Memory B cell (primary cell): ENCODE measurements at regions not wholly inside any gene's neighbourhood (a gene's known extent, or its start where the extent isn't known, plus 50 kb on each side); places are given as distances from the start of the nearest gene placed in this dataset.

Source experiments
- ATAC-seq: fragments of 150-1000 bp; cut with Tn5 transposase; 2 replicates; pipeline ENCODE4 v1.10.0; 2021; ENCODE audit warnings: low read depth, mild to moderate bottlenecking, moderate library complexity
- DNase-seq, 2 donors: peaks; one replicate each; pipeline ENCODE4 v3.0.0; 2022; ENCODE audit warnings: low spot score in 2 of 2
- H3K27ac Mint-ChIP-seq: one replicate; pipeline ENCODE4 v1.8.0; 2022; ENCODE audit warnings: mild to moderate bottlenecking, moderate library complexity, mixed read lengths
- H3K27me3 Mint-ChIP-seq: one replicate; pipeline ENCODE4 v1.8.0; 2022; ENCODE audit warnings: mixed read lengths
- H3K36me3 Mint-ChIP-seq: one replicate; pipeline ENCODE4 v1.8.0; 2022; ENCODE audit warnings: mild to moderate bottlenecking, mixed read lengths
- H3K4me1 Mint-ChIP-seq: one replicate; pipeline ENCODE4 v1.8.0; 2022; ENCODE audit warnings: mixed read lengths
- H3K4me3 Mint-ChIP-seq: one replicate; pipeline ENCODE4 v1.8.0; 2022; ENCODE audit warnings: mild to moderate bottlenecking, moderate library complexity, mixed read lengths
- H3K9me3 Mint-ChIP-seq: one replicate; pipeline ENCODE4 v1.8.0; 2022; ENCODE audit warnings: mixed read lengths

DNA sequence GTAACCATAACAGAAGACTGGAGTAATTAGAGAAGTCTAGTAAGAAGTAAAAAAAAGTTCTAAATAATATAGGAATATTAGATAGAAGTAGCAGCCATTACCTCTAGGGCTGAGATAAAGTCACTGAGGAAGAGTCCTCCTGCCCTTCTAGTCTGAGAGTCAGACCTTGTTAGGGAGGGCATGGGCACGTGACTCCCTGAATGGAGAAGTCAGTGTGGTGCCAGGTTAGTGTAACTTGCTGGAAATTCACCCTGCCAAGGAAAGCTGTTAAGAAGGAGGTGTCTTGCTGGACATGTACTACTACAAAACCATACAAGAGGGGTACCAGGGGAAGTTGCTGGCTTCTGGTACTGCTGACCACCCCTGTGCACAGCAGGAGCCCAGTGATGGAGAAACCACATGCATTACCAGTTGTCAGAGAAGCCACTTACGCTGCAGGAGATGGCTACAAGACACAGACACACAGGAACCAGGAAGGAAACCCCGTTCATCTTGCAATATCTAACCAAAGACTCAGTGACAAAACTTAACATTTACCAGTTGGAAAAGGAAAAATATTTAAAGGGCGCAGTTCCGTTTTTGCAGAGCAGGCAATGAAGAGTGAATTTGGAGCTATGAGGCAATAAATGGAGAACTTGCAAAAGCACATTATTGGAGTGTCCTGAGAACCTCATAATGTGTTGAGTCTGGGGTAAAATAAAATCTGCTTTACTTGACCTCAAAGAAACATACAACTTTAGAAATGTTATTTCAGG lies 77.2 kb upstream of the TLK1 start:
- Mint-ChIP-seq H3K36me3 (no peaks in the 10 kb centered on the region), H3K9me3 (no peaks in the 10 kb centered on the region), H3K27ac (peak overlapping the region; percentile 5), H3K27me3 (no peaks in the 10 kb centered on the region), H3K4me1 (peaks cover 12% of the 10 kb centered on the region), H3K4me3 (no peak overlapping the region)
- no peak for ATAC-seq
- DNase-seq = no peak

DNA sequence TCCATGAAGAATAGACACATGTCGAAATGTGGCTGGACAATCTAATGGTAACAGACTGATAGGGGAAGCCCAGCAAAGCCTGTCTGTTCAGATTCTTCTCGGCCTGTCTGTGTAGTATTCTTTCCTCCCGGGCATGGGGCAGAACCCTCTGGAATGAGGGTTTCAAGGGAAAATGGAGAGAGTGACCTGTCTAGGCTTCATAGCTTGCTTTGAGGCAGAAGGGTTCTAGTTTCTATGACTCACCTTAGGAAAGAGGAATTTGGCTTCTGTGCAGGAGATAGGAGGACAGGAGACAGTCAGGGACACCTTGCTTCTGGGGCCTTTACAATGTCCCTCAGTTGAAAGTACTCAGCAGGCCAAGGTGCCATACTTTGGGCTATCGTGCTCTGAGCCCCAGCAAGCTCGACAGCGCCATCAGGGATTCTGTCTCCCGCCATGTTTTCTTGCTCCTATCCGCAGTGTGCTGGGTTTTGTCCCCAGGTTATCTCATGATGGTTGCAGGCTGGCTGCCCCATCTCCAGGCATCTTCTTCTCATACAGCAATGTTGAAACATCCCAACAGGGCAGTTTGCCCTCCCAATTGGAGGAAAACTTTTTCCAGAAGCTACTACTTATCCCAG lies 74.7 kb upstream of the TLK1 start:
- Mint-ChIP-seq H3K9me3 (no peaks in the 10 kb centered on the region), H3K4me3 (no peak overlapping the region), H3K27me3 (no peaks in the 10 kb centered on the region), H3K27ac (no peak overlapping the region), H3K36me3 (no peaks in the 10 kb centered on the region), H3K4me1 (peaks cover 12% of the 10 kb centered on the region)
- no peak for ATAC-seq
- no peak for DNase-seq

DNA sequence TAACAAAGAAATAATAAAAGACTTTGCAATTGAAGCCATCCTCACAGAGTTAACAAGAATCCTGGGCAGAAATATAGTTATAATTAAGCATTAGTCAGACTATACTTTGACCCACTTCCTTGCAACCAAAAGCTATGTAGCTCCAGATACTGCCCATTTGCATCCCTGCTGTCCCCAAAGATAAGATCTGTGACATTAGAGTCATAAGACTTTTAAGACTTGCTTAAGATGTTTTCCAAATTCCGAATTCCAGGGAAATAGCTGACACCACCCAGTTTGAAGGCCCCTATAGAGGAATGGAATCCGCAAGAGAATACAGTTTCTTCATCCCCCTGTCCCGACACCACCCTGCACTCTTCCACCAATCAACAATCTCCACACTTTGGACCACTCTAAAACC lies 69.5 kb upstream of the TLK1 start:
- no peaks in the 10 kb centered on the region for H3K36me3 Mint-ChIP-seq
- ATAC-seq = no peak

DNA sequence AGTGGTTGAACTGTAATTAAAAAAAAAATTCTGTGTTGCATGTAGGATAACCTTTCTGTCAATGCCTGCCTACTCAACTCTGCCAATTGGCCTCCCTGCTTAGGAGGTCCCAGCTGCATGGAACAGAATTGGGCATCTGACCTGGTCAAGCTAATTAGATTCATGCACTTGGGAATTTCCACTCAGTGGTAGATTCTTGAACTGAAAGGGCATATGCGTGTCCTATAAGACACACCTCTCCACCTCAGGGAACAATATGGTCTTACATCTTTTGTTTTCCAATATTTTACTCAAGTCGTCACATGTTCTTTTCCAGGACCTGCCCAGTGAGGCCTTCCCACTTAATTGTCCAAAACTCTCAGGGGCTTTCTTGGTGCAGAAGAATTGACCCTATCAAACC lies 68.1 kb upstream of the TLK1 start:
- no peaks in the 10 kb centered on the region for H3K27me3 Mint-ChIP-seq
- H3K36me3 Mint-ChIP-seq = no peaks in the 10 kb centered on the region
- DNase-seq (no peak), ATAC-seq (no peak)
- H3K4me1 Mint-ChIP-seq = peaks cover 3% of the 10 kb centered on the region
- H3K27ac Mint-ChIP-seq = no peak overlapping the region
- no peaks in the 10 kb centered on the region for H3K9me3 Mint-ChIP-seq
- H3K4me3 Mint-ChIP-seq = no peak overlapping the region

More for the DNA sequence above, 69.5 kb upstream of the TLK1 start:
- no peak overlapping the region for H3K4me3 Mint-ChIP-seq
- H3K4me1 Mint-ChIP-seq = peaks cover 2% of the 10 kb centered on the region
- no peaks in the 10 kb centered on the region for H3K27me3 Mint-ChIP-seq
- DNase-seq = no peak
- H3K27ac Mint-ChIP-seq = no peak overlapping the region
- no peaks in the 10 kb centered on the region for H3K9me3 Mint-ChIP-seq

DNA sequence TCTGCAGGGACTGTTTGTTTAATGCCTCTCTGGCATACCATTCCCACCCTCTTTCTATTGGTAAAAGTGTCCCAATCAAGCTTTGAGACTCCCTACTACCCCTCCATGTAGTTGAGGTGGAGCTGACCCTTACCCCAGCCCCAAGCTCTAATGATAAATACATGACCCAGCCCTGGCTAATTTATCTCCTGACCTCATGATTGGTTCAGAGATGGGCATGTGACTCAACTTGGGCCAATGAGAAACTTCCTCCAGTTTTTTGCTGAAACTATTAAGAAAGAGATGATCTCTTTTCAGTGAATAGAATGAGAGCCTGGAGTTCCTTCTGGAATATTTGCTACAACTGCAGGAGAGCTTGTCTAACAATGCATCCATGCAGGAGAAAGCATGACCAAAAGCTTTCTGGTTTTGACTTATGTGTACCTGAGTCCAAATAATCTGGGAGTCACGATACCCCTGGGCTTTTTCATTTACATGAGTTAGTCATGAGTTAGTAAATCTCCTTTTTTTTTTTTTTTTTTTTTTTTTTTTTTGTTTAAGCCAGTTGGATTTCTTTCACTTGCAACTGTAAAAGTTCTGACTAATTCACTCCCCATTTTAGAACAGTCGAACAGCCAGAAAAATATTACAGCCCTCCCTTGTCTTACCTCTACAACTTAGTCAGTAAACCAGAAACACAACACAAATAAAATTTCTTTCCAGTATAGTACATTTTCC lies 66.5 kb upstream of the TLK1 start:
- DNase-seq (no peak), ATAC-seq (no peak)
- Mint-ChIP-seq H3K9me3 (no peaks in the 10 kb centered on the region), H3K36me3 (no peaks in the 10 kb centered on the region), H3K4me1 (peaks cover 3% of the 10 kb centered on the region), H3K27me3 (no peaks in the 10 kb centered on the region), H3K27ac (no peak overlapping the region), H3K4me3 (no peak overlapping the region)

DNA sequence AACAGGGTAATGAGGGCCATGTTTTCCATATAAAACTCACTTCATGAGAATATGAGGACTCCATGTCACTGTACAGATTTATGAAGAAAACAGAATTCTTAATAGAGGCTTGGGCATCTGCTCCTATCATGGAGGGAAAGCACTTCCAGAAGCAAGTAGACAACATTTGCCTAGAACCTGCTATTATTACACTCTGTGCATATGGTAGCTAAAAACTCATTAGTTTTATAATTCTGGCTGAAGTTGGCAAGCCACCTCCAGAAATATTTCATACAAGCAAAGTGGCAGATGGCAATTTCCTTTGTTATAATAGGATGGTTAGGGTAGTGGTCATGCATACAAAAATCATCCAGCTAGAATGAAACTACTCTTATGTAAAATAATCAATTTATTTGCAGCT lies 65.8 kb upstream of the TLK1 start:
- ATAC-seq (no peak), DNase-seq (no peak)
- H3K36me3 Mint-ChIP-seq = no peaks in the 10 kb centered on the region
- no peaks in the 10 kb centered on the region for H3K27me3 Mint-ChIP-seq
- no peaks in the 10 kb centered on the region for H3K9me3 Mint-ChIP-seq
- H3K4me3 Mint-ChIP-seq = no peak overlapping the region
- H3K4me1 Mint-ChIP-seq = peaks cover 3% of the 10 kb centered on the region
- H3K27ac Mint-ChIP-seq = no peak overlapping the region

DNA sequence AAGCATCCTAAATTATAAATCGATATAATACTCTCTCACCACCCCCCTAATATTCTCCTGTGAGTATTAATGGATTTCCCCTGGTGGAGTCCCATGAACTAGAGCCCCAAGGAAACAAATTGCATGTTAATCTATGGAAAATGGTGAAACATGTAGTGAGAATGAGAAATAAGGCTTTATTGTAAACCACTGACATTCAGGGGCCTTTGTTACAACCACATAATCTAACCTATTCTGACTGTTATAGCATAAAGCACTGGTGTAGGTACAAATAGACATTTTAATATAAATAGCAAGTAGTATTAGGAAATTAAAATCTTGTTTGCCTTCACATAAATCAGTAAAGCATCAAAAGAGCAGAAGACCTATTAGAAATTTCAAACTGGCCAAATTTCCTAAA lies 65.3 kb upstream of the TLK1 start:
- no peak for ATAC-seq
- Mint-ChIP-seq H3K27ac (no peak overlapping the region), H3K36me3 (no peaks in the 10 kb centered on the region), H3K9me3 (no peaks in the 10 kb centered on the region), H3K4me1 (peaks cover 3% of the 10 kb centered on the region), H3K27me3 (no peaks in the 10 kb centered on the region), H3K4me3 (no peak overlapping the region)
- DNase-seq = no peak

DNA sequence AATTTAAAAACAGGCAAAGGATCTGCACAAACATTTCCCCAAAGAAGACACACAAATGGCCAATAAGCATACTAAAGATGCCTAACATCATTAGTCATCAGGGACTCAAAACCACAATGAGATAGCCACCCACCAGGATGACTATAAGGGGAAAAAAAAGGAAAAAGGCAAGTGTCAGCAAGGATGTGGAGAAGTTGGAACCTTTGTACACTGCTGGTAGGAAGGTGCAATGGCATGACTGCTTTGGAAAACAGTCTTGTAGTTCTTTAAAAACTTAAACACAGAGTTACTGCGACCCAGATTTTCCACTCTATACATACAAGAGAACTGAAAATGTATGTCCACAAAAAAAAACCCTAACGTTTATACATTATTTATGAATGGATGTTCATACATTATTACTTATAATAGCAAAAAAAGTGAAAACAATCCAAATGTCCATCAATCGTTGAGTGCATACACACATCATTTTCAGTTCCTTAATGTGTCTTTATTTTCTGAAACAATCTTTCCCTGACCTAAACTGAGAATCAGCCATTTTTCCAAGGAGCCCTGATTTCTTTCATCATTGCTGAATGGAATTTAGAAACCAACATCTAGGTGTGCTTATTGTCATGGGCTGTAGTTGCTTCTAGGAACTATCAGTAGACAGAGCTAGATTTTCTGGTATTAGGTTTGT lies 64.7 kb upstream of the TLK1 start:
- DNase-seq = no peak
- no peak overlapping the region for H3K27ac Mint-ChIP-seq
- no peak for ATAC-seq

DNA sequence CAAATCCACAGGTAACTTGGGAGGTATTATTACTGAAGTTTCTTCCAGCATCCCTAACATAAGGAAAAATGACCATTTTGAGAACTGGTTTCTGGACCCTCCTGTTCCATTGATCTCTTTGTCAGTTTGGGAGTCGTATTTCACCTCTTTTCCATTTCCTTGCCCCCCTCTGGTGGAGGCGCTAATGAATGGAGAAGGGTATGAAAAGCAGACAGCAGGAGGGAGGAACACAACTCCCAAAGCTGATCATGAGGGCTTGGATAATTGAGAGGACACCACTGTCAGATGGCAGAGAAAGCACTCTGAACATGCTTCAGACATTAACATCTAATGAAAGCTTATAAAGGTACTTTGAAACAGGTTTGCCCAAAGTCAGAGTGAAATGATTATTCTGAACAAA lies 56.6 kb upstream of the TLK1 start:
- H3K27ac Mint-ChIP-seq = no peak overlapping the region
- DNase-seq = no peak
- no peak for ATAC-seq
- H3K4me3 Mint-ChIP-seq = no peak overlapping the region
- H3K9me3 Mint-ChIP-seq = peaks cover 5% of the 10 kb centered on the region
- peaks cover 10% of the 10 kb centered on the region for H3K36me3 Mint-ChIP-seq
- no peaks in the 10 kb centered on the region for H3K27me3 Mint-ChIP-seq
- no peaks in the 10 kb centered on the region for H3K4me1 Mint-ChIP-seq

More for the DNA sequence above, 64.7 kb upstream of the TLK1 start:
- Mint-ChIP-seq H3K4me3 (no peak overlapping the region), H3K4me1 (peaks cover 3% of the 10 kb centered on the region), H3K9me3 (no peaks in the 10 kb centered on the region), H3K36me3 (no peaks in the 10 kb centered on the region), H3K27me3 (no peaks in the 10 kb centered on the region)

DNA sequence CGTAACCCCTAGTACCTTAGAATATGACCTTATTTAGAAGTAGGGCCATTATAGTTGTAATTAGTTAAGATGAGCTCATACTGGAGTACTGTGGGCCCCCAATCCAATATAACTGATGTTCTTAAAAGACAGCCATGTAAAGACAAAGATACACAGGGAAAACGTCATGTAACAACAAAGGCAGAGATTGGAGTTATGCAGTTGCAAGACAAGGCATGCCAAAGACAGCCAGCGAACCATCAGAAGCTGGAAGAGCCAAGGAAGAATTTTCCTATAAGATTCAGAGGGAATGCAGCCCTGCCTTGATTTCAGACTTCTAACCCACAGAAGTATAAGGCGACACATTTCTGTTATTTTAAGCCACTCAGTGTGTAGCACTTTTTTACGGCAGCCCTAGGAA lies 55.9 kb upstream of the TLK1 start:
- Mint-ChIP-seq H3K4me3 (no peak overlapping the region), H3K36me3 (peaks cover 10% of the 10 kb centered on the region), H3K27me3 (no peaks in the 10 kb centered on the region), H3K27ac (no peak overlapping the region), H3K9me3 (peaks cover 5% of the 10 kb centered on the region), H3K4me1 (peaks cover 2% of the 10 kb centered on the region)
- ATAC-seq (no peak), DNase-seq (no peak)

DNA sequence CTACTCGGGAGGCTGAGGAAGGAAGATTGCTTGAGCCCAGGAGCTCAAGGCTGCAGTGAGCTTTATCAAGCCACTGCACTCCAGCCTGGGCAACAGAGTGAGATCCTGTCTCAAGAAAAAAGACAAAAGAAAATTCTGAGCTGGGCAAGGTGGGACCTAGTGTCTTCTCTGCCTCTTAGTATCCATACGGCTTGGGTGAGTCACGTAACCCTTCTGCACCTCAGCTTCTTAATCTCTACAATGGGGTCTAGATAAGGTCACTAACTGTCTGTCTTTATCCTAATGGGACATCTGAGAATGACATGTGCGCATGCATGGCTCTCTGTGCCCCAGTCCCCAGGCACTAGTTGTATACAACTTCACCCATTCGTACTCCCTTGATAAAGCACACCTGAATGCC lies 53.4 kb upstream of the TLK1 start:
- H3K4me1 Mint-ChIP-seq = peaks cover 11% of the 10 kb centered on the region
- H3K27me3 Mint-ChIP-seq = no peaks in the 10 kb centered on the region
- H3K36me3 Mint-ChIP-seq = peaks cover 8% of the 10 kb centered on the region
- DNase-seq (no peak), ATAC-seq (no peak)
- H3K9me3 Mint-ChIP-seq = peaks cover 3% of the 10 kb centered on the region
- no peak overlapping the region for H3K27ac Mint-ChIP-seq
- no peak overlapping the region for H3K4me3 Mint-ChIP-seq

DNA sequence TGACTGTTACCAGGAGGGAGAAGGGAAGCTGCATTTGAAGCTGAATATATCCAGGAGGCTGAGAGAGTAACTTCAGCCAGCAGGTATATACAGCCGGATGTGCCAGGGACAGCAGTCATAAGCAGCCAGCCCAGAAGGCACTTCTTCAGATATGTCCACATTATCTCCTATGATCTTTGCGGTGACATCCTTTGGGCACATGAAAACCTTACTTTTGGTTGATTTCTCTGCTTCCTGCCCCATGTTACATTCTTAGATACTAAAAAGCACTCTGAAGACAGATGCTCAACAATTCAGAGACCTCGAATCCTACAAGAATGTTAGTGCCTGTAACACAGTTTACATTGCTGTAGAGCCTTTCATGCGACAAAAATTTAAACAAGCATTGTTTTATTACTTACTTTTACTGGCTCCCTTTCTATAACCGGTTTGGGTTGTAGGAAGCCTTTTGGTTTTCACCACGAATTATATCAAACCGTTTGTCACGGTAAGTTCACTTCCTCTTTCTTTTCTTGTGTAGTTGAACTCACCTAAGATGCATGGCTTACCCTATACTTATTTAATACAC lies 50.3 kb upstream of the TLK1 start:
- Mint-ChIP-seq H3K9me3 (peaks cover 2% of the 10 kb centered on the region), H3K4me3 (peak overlapping the region; percentile 62), H3K27ac (peak overlapping the region; percentile 80), H3K4me1 (peaks cover 15% of the 10 kb centered on the region), H3K36me3 (peaks cover 7% of the 10 kb centered on the region), H3K27me3 (no peaks in the 10 kb centered on the region)
- ATAC-seq (peak; percentile 92), DNase-seq (peak in 1 of 2 donors; percentile 14)
